GM12875 (cell line): ENCODE measurements at regions not wholly inside any gene's neighbourhood (a gene's known extent, or its start where the extent isn't known, plus 50 kb on each side); places are given as distances from the start of the nearest gene placed in this dataset.
"Not testable (repeated sequence)": the region's sequence is repeated elsewhere in the genome, so short reads cannot be mapped to it uniquely, and the experiment has no call there.

Source experiments
- H3K4me3 ChIP-seq: one replicate; pipeline ENCODE4 v1.5.1; 2011; ENCODE audit warnings: low read depth, low read length, control low read depth
- TF ChIP-seq, protein P1 (sequence below): IDR thresholded peaks from 2 replicates; pipeline ENCODE4 v1.5.1; 2011; ENCODE audit warnings: low read depth, mild to moderate bottlenecking, control low read depth, inconsistent platforms, low read length, moderate library complexity, borderline replicate concordance; ENCODE audit not compliant: insufficient read depth

- H3K4me3 ChIP-seq: not testable (repeated sequence)
Observed at GRCh38 chr1:120357046-120357445, 57.8 kb upstream of the NBPF8 start.

DNA sequence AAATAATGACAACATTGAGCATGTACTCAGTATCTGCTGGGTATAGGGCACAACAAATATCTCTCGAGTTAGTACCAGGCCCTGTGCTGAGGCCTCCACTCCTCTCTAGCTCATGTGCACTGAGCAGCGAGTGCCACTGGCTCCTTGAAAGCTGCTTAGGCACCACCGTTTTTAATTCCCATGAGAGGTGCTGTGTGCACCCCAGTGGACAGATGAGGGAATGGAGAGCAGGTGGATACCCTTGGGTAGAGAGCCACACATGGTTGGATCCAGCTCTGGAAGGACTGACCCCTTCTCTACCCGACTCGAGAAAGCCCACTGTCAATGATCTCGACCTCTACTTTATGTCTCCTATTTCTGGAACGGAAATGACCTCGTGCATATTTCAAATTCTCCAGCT is 58.7 kb upstream of the NBPF8 start:
- TF ChIP-seq, protein P1, sequence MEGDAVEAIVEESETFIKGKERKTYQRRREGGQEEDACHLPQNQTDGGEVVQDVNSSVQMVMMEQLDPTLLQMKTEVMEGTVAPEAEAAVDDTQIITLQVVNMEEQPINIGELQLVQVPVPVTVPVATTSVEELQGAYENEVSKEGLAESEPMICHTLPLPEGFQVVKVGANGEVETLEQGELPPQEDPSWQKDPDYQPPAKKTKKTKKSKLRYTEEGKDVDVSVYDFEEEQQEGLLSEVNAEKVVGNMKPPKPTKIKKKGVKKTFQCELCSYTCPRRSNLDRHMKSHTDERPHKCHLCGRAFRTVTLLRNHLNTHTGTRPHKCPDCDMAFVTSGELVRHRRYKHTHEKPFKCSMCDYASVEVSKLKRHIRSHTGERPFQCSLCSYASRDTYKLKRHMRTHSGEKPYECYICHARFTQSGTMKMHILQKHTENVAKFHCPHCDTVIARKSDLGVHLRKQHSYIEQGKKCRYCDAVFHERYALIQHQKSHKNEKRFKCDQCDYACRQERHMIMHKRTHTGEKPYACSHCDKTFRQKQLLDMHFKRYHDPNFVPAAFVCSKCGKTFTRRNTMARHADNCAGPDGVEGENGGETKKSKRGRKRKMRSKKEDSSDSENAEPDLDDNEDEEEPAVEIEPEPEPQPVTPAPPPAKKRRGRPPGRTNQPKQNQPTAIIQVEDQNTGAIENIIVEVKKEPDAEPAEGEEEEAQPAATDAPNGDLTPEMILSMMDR: peak; percentile 19; the same call in 1 of the 2 replicates
- not testable (repeated sequence) for H3K4me3 ChIP-seq

- H3K4me3 ChIP-seq: not testable (repeated sequence)
Observed at GRCh38 chr1:120354618-120355184, 60.1 kb upstream of the NBPF8 start.

DNA sequence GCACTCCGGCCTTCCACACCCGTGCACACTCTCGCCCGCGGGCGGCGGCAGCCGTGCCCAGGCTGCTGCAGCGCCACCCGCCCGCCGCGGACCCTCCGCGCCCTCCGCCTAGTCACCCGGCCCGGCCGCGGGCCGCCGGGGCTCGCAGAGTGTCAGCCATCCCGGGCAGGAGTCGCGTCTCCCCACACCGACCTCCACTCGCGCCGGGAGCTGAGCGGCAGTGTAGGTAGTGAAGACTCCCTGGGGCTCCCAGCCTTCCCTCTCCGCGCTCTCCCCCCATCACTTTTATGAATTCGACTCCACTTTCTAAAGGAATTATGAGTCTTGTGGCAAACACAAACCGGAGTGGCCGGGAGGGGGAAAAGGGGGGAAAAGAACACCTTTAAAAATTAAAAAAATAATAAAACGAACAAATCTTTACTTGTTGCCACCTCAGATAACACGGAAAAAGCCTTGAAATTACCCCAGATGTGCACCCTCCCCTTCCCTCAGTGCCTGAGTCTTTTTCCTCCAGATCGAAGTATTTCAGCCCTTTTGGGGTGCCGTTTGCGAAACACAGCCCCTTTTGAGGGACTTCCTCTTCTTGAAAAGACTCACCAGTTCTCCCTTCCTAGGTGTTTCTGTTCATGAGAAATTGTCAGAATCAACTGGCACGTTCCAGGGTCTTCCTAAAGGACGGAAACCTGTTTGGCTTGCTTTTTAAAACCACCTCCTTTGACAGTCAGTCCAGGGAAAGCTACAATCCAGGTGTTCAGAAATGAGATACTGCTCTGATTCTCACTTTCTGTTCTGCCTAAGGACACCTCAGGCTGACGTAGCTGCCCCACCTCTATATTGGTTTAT is 72.4 kb upstream of the NBPF8 start:
- H3K4me3 ChIP-seq: not testable (repeated sequence)

GRCh38 chr1:120341756-120342155 is 73.1 kb upstream of the NBPF8 start:
- H3K4me3 ChIP-seq: peak overlapping the region; percentile 57

GRCh38 chr1:120340838-120341751 is 73.7 kb upstream of the NBPF8 start:
- peak overlapping the region; percentile 57 for H3K4me3 ChIP-seq

GRCh38 chr1:120315738-120316137 is 99.1 kb upstream of the NBPF8 start:
- H3K4me3 ChIP-seq: not testable (repeated sequence)

- not testable (repeated sequence) for H3K4me3 ChIP-seq
Observed at GRCh38 chr1:120311930-120312329, 102.9 kb upstream of the NBPF8 start.

DNA sequence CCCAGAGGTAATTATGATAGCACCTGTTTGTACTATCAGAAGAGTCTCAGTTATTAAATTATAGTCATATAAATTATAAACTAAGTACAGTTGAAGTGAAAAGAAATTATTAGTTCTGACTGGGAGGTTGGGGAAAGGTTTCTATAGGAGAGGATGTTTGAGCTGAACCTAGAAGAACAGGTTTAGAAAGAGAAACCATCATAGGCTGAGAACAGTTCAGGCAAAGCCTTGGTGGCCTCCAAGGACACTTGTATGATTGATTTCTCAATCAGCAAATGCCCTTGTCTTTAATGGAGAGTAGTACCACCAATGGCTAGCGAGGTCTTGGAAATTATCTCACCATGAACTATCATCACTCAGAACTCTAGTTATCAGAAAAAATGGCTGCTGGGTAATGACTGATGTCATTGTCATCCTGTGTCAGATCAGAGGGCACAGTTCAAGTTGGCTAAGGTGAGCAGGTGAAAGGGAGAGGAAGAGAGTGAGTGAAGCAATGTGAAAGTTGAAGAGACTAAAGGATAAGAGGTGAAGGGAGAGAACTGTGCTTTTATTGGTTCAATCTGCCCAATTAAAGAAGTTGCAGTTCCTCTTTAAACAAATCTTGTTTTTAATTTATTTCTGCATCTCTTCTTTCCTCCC is 105.8 kb upstream of the NBPF8 start:
- H3K4me3 ChIP-seq: not testable (repeated sequence)

DNA sequence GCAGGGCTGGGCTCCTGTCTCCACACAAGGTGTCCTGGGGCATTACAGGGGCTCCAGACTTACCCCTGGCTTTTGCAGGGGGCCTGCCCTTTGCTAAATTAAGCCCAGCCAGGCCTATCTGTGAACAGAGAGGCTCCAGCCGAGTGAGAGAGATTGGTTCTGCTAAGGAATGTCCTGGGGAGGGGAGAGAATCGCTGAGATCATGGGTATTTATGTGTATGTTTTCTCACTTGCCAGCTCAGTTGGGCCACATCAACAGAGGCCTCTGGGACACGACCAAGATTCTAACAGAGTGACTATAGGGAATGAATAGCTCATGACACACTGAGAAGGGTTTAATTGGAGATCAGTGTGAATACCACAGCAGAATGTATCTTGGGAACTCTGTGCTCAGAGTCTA is 109.8 kb upstream of the NBPF8 start:
- H3K4me3 ChIP-seq: not testable (repeated sequence)

DNA sequence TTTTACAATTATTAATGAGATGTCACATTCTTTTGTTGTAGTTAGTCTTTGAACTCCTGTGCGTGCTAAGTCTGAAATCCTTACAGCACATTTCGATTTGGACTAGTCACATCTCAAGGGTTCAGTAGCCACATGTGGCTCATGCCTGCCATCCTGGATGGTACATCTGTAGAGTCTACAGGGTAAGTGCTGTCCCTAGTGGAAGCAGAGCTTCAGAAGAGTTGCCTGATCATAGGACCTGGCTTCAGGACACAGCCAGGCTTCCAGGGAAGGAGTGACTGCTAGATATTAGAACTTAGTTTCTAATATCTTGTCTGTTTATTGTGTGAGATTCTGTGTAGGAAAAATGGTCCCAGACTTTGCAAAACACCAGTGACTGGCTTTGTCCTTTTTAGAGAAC is 110.5 kb upstream of the NBPF8 start:
- not testable (repeated sequence) for H3K4me3 ChIP-seq

DNA sequence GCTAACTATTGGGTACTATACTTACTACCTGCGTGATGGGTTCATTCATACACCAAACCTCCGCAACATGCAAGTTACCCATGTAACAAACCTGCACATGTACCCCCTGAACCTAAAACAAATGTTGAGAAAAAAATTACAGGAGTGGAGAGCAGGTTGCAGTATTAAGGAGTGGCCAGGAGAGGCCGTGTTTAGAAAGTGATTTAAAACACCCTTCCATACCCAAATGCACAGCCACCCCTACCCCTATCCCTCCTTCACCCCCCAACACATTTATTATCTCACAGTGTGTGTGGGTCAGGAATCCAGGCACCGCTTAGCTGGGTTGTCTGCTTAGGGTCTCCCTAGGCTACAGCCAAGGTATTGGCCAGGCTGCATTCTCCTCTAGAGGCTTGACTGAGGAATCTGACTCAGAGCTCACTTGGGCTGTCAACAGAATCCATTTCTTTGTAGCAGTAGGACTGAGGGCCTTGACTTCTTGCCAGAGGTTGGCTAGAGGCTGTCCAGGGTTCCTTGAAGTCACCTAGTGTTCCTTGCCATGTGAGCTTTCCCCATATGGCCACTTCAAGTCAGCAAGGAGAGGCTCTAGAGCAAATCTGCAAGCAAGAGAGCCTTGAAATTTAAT is 115.3 kb upstream of the NBPF8 start:
- not testable (repeated sequence) for H3K4me3 ChIP-seq

- H3K4me3 ChIP-seq: not testable (repeated sequence)
Observed at GRCh38 chr1:120298487-120298886, 116.3 kb upstream of the NBPF8 start.

DNA sequence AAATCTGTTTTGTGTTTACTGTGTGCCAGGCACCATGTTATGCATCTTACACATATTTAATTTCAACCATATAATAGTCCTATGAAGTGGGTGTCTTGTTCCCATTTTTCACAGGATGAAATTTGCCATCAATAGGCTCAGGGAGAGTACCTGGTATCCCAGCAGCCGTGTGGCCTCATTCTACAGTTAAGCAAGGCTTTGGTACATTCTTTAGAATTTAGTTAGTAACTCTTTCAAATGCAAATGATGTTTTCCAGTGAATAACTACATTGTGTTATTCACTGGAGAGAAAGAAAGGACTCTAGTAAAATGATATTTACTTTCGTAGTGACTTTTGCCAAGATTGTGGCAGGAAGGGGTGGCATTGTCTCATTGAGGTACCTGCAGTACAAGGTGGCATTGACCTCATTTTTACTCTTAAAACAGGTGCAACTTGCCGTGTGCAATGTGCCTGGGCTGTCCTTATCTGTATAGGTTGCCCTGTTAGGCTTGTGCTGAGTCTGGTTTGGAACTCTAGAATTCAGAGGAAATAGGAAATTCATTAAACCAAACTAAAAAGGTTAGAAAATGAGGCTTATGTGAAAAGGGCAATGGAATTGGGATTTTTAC is 117.4 kb upstream of the NBPF8 start:
- H3K4me3 ChIP-seq: not testable (repeated sequence)

- H3K4me3 ChIP-seq: not testable (repeated sequence)
Observed at GRCh38 chr1:120290105-120290504, 113.8 kb upstream of the SEC22B start.

- not testable (repeated sequence) for H3K4me3 ChIP-seq
Observed at GRCh38 chr1:120289601-120290074, 113.3 kb upstream of the SEC22B start.

- H3K4me3 ChIP-seq: not testable (repeated sequence)
Observed at GRCh38 chr1:120288814-120289600, 112.7 kb upstream of the SEC22B start.
